SK-N-SH treated with all-trans-retinoic acid at 6 μM for 48 hours (cell line): ENCODE measurements at regions not wholly inside any gene's neighbourhood (a gene's known extent, or its start where the extent isn't known, plus 50 kb on each side); places are given as distances from the start of the nearest gene placed in this dataset.
A peak's percentile ranks its signal among the peaks of the same experiment; 100 is the strongest.

Source experiments
- ATAC-seq: fragments of 200-7000 bp; cut with Tn5 transposase; 3 replicates; pipeline ENCODE4 v1.9.1; 2020; ENCODE audit warnings: mild to moderate bottlenecking, moderate library complexity
- ARNTL ChIP-seq: fragments of 450-650 bp; formaldehyde crosslinking; IDR thresholded peaks from 2 replicates; pipeline ENCODE4 v1.5.0; 2020; ENCODE audit warnings: low read depth, mild to moderate bottlenecking, moderate library complexity, borderline replicate concordance
- BACH2 ChIP-seq: fragments of 250-450 bp; sonication (Bioruptor Pico); IDR thresholded peaks from 2 replicates; pipeline ENCODE4 v1.9.0; 2021; ENCODE audit warnings: mild to moderate bottlenecking, borderline replicate concordance
- CSDC2 ChIP-seq: fragments of 250-450 bp; sonication (Bioruptor Pico); IDR thresholded peaks from 2 replicates; pipeline ENCODE4 v1.5.0; 2020; ENCODE audit warnings: mild to moderate bottlenecking, moderate library complexity
- GLIS3 ChIP-seq: fragments of 250-450 bp; sonication (Bioruptor Pico); IDR thresholded peaks from 2 replicates; pipeline ENCODE4 v1.5.0; 2020; ENCODE audit warnings: mild to moderate bottlenecking, moderate library complexity
- ISL1 ChIP-seq: fragments of 250-450 bp; sonication (Bioruptor Pico); IDR thresholded peaks from 2 replicates; pipeline ENCODE4 v2.1.2; 2022; ENCODE audit warnings: mild to moderate bottlenecking, moderate library complexity
- OSR1 ChIP-seq: fragments of 250-450 bp; sonication (Bioruptor Pico); IDR thresholded peaks from 2 replicates; pipeline ENCODE4 v1.8.0; 2022; ENCODE audit warnings: moderate library complexity, mild to moderate bottlenecking, inconsistent platforms
- POU6F1 ChIP-seq: fragments of 250-450 bp; sonication (Bioruptor Pico); IDR thresholded peaks from 2 replicates; pipeline ENCODE4 v1.8.0; 2021; ENCODE audit warnings: low read depth, mild to moderate bottlenecking, moderate library complexity, borderline replicate concordance
- PPARA ChIP-seq: fragments of 250-450 bp; sonication (Bioruptor Pico); IDR thresholded peaks from 2 replicates; pipeline ENCODE4 v1.5.0; 2020; ENCODE audit warnings: mild to moderate bottlenecking, borderline replicate concordance
- RARB ChIP-seq: fragments of 250-450 bp; sonication (Bioruptor Pico); IDR thresholded peaks from 2 replicates; pipeline ENCODE4 v1.8.0; 2021; ENCODE audit warnings: mild to moderate bottlenecking, moderate library complexity
- SNAI2 ChIP-seq: fragments of 250-450 bp; sonication (Bioruptor Pico); IDR thresholded peaks from 2 replicates; pipeline ENCODE4 v1.5.0; 2020; ENCODE audit warnings: mild to moderate bottlenecking, moderate library complexity
- TCF4 ChIP-seq: fragments of 250-450 bp; sonication (Bioruptor Pico); IDR thresholded peaks from 2 replicates; pipeline ENCODE4 v1.8.0; 2021; ENCODE audit warnings: mild to moderate bottlenecking, moderate library complexity, borderline replicate concordance
- TOX ChIP-seq: fragments of 250-450 bp; sonication (Bioruptor Pico); IDR thresholded peaks from 2 replicates; pipeline ENCODE4 v1.8.0; 2021; ENCODE audit warnings: mild to moderate bottlenecking, moderate library complexity, borderline replicate concordance
- TSHZ2 ChIP-seq: fragments of 250-450 bp; sonication (Bioruptor Pico); IDR thresholded peaks from 2 replicates; pipeline ENCODE4 v1.5.0; 2020; ENCODE audit warnings: mild to moderate bottlenecking, moderate library complexity
- ZFP3 ChIP-seq: fragments of 250-450 bp; sonication (Bioruptor Pico); IDR thresholded peaks from 2 replicates; pipeline ENCODE4 v1.5.0; 2020; ENCODE audit warnings: mild to moderate bottlenecking, moderate library complexity
- ZFP30 ChIP-seq: fragments of 450-650 bp; formaldehyde crosslinking; IDR thresholded peaks from 2 replicates; pipeline ENCODE4 v1.5.0; 2022; ENCODE audit warnings: mild to moderate bottlenecking, moderate library complexity
- ZNF565 ChIP-seq: fragments of 450-650 bp; formaldehyde crosslinking; conservative IDR thresholded peaks from 2 replicates; pipeline ENCODE4 v1.5.0; 2020; ENCODE audit warnings: low read depth, mild to moderate bottlenecking, moderate library complexity
- ZNF8 ChIP-seq: fragments of 450-650 bp; formaldehyde crosslinking; IDR thresholded peaks from 2 replicates; pipeline ENCODE4 v1.5.0; 2020; ENCODE audit warnings: mild to moderate bottlenecking, moderate library complexity
- TF ChIP-seq, protein P1 (sequence below): fragments of 250-450 bp; sonication (Bioruptor Pico); IDR thresholded peaks from 2 replicates; pipeline ENCODE4 v1.5.1; 2020; ENCODE audit warnings: low read depth, mild to moderate bottlenecking, moderate library complexity
- TF ChIP-seq, protein P2 (sequence below): fragments of 250-450 bp; sonication (Bioruptor Pico); IDR thresholded peaks from 2 replicates; pipeline ENCODE4 v1.8.0; 2020; ENCODE audit warnings: mild to moderate bottlenecking, moderate library complexity, borderline replicate concordance
- TF ChIP-seq, protein P3 (sequence below): fragments of 250-450 bp; sonication (Bioruptor Pico); IDR thresholded peaks from 2 replicates; pipeline ENCODE4 v1.5.1; 2021; ENCODE audit warnings: mild to moderate bottlenecking, moderate library complexity

- ATAC-seq: no peak
- TF ChIP-seq BACH2 (CRISPR knock-in tag) (no peak), TCF4 (CRISPR knock-in tag) (peak; percentile 24; the same call in 1 of the 2 replicates)
Measured at GRCh38 chr7:68504716-68505115, 1093.6 kb upstream of the AUTS2 start.

DNA sequence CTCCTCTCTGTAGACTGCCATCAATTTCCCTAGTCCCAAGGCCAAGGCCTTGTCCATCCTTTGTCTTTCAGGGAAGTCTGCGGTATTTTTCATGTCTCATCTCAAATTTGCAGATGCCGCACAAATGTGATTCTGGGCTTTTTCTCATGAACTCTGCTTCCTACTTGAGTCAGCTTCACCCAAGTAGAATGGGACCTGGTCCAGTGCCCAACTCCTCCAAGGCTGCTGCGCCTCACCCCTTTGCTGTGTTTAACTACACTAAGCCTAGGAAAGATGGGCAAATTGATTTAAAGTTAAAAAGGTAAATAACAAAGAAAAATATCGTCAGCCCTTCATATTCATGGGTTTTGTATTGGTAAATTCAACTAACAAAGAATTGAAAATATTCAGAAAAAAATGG, 1092.6 kb upstream of the AUTS2 start:
- TF ChIP-seq ZFP30 (CRISPR knock-in tag) (no peak), PPARA (no peak), OSR1 (CRISPR knock-in tag) (no peak), TSHZ2 (no peak), SNAI2 (no peak), TOX (no peak), ZNF8 (CRISPR knock-in tag) (no peak), ISL1 (CRISPR knock-in tag) (no peak), CSDC2 (CRISPR knock-in tag) (no peak), TCF4 (CRISPR knock-in tag) (no peak), BACH2 (CRISPR knock-in tag) (no peak), RARB (no peak), POU6F1 (no peak), ZNF565 (no peak), ARNTL (CRISPR knock-in tag) (no peak), GLIS3 (CRISPR knock-in tag) (no peak), ZFP3 (CRISPR knock-in tag) (no peak)
- TF ChIP-seq, protein P1, sequence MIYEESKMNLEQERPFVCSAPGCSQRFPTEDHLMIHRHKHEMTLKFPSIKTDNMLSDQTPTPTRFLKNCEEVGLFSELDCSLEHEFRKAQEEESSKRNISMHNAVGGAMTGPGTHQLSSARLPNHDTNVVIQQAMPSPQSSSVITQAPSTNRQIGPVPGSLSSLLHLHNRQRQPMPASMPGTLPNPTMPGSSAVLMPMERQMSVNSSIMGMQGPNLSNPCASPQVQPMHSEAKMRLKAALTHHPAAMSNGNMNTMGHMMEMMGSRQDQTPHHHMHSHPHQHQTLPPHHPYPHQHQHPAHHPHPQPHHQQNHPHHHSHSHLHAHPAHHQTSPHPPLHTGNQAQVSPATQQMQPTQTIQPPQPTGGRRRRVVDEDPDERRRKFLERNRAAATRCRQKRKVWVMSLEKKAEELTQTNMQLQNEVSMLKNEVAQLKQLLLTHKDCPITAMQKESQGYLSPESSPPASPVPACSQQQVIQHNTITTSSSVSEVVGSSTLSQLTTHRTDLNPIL (CRISPR knock-in tag): no peak
- TF ChIP-seq, protein P2, sequence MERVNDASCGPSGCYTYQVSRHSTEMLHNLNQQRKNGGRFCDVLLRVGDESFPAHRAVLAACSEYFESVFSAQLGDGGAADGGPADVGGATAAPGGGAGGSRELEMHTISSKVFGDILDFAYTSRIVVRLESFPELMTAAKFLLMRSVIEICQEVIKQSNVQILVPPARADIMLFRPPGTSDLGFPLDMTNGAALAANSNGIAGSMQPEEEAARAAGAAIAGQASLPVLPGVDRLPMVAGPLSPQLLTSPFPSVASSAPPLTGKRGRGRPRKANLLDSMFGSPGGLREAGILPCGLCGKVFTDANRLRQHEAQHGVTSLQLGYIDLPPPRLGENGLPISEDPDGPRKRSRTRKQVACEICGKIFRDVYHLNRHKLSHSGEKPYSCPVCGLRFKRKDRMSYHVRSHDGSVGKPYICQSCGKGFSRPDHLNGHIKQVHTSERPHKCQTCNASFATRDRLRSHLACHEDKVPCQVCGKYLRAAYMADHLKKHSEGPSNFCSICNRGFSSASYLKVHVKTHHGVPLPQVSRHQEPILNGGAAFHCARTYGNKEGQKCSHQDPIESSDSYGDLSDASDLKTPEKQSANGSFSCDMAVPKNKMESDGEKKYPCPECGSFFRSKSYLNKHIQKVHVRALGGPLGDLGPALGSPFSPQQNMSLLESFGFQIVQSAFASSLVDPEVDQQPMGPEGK (CRISPR knock-in tag): no peak
- TF ChIP-seq, protein P3, sequence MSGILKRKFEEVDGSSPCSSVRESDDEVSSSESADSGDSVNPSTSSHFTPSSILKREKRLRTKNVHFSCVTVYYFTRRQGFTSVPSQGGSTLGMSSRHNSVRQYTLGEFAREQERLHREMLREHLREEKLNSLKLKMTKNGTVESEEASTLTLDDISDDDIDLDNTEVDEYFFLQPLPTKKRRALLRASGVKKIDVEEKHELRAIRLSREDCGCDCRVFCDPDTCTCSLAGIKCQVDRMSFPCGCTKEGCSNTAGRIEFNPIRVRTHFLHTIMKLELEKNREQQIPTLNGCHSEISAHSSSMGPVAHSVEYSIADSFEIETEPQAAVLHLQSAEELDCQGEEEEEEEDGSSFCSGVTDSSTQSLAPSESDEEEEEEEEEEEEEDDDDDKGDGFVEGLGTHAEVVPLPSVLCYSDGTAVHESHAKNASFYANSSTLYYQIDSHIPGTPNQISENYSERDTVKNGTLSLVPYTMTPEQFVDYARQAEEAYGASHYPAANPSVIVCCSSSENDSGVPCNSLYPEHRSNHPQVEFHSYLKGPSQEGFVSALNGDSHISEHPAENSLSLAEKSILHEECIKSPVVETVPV (CRISPR knock-in tag): no peak
- no peak for ATAC-seq

- TF ChIP-seq, protein P2 (CRISPR knock-in tag): no peak
- no peak for ATAC-seq
Measured at GRCh38 chr7:68507668-68508067, 1090.6 kb upstream of the AUTS2 start.
